Duodenal mucosa (tissue), 2 donors: ENCODE measurements at regions not wholly inside any gene's neighbourhood (a gene's known extent, or its start where the extent isn't known, plus 50 kb on each side); places are given as distances from the start of the nearest gene placed in this dataset.
"Not testable (repeated sequence)": the region's sequence is repeated elsewhere in the genome, so short reads cannot be mapped to it uniquely, and the experiment has no call there.

Experiments used
- H3K27ac ChIP-seq: one replicate; pipeline ENCODE4 v1.7.0; 2013; ENCODE audit warnings: low read depth, low read length
- H3K27me3 ChIP-seq, 2 donors: one replicate each; pipeline ENCODE4 v1.7.0; 2013; ENCODE audit warnings: low read length in 2 of 2, control low read depth in 1 of 2; ENCODE audit not compliant: insufficient read depth in 2 of 2, control insufficient read depth in 1 of 2
- H3K36me3 ChIP-seq, 2 donors: one replicate each; pipeline ENCODE4 v1.7.0; 2013; ENCODE audit warnings: low read length in 2 of 2, control low read depth in 1 of 2; ENCODE audit not compliant: insufficient read depth in 2 of 2, control insufficient read depth in 1 of 2
- H3K4me1 ChIP-seq, 2 donors: one replicate each; pipeline ENCODE4 v1.7.0; 2013; ENCODE audit warnings: low read length in 2 of 2, control low read depth in 1 of 2; ENCODE audit not compliant: insufficient read depth in 2 of 2, control insufficient read depth in 1 of 2
- H3K4me3 ChIP-seq, 2 donors: one replicate each; pipeline ENCODE4 v1.7.0; 2013; ENCODE audit warnings: low read length in 2 of 2, low read depth in 1 of 2
- H3K9ac ChIP-seq, 2 donors: one replicate each; pipeline ENCODE4 v1.7.0; 2013; ENCODE audit warnings: low read length in 2 of 2, low read depth in 1 of 2
- H3K9me3 ChIP-seq, 2 donors: one replicate each; pipeline ENCODE4 v1.7.0; 2013; ENCODE audit warnings: low read length in 2 of 2, control low read depth in 1 of 2; ENCODE audit not compliant: control insufficient read depth in 1 of 2

GRCh38 chr6:144410059-144410458, 124.9 kb downstream of the UTRN start:
- H3K9ac ChIP-seq = no peak overlapping the region
- H3K36me3 ChIP-seq = no peaks in the 10 kb centered on the region
- H3K27ac ChIP-seq = no peak overlapping the region
- no peak overlapping the region for H3K4me3 ChIP-seq
- H3K4me1 ChIP-seq = peaks cover 0 to 7% of the 10 kb centered on the region in 2 donors
- H3K9me3 ChIP-seq = no peaks in the 10 kb centered on the region
- no peaks in the 10 kb centered on the region for H3K27me3 ChIP-seq

GRCh38 chr6:144410574-144410973, 125.4 kb downstream of the UTRN start:
- not testable (repeated sequence) for H3K9me3 ChIP-seq, H3K27me3 ChIP-seq, H3K4me1 ChIP-seq, H3K9ac ChIP-seq, H3K4me3 ChIP-seq, H3K27ac ChIP-seq, H3K36me3 ChIP-seq

GRCh38 chr6:144411531-144412165, 126.5 kb downstream of the UTRN start:
- H3K9me3 ChIP-seq = no peaks in the 10 kb centered on the region
- no peak overlapping the region for H3K4me3 ChIP-seq
- no peak overlapping the region for H3K27ac ChIP-seq
- H3K36me3 ChIP-seq = no peaks in the 10 kb centered on the region
- H3K27me3 ChIP-seq = no peaks in the 10 kb centered on the region
- H3K9ac ChIP-seq = no peak overlapping the region
- H3K4me1 ChIP-seq = peaks cover 0 to 7% of the 10 kb centered on the region in 2 donors

- Histone ChIP-seq H3K27me3 (no peaks in the 10 kb centered on the region), H3K4me1 (peaks cover 0 to 7% of the 10 kb centered on the region in 2 donors), H3K9me3 (no peaks in the 10 kb centered on the region), H3K36me3 (no peaks in the 10 kb centered on the region), H3K27ac (no peak overlapping the region), H3K4me3 (no peak overlapping the region), H3K9ac (no peak overlapping the region)
Measured at GRCh38 chr6:144413418-144413817, 128.3 kb downstream of the UTRN start.

GRCh38 chr6:144415014-144415413, 129.9 kb downstream of the UTRN start:
- H3K27ac ChIP-seq = no peak overlapping the region
- no peaks in the 10 kb centered on the region for H3K9me3 ChIP-seq
- H3K4me3 ChIP-seq = no peak overlapping the region
- H3K4me1 ChIP-seq = no peaks in the 10 kb centered on the region
- no peaks in the 10 kb centered on the region for H3K36me3 ChIP-seq
- no peaks in the 10 kb centered on the region for H3K27me3 ChIP-seq
- H3K9ac ChIP-seq = no peak overlapping the region

- Histone ChIP-seq H3K27me3 (no peaks in the 10 kb centered on the region), H3K4me3 (no peak overlapping the region), H3K9me3 (no peaks in the 10 kb centered on the region), H3K36me3 (no peaks in the 10 kb centered on the region), H3K4me1 (no peaks in the 10 kb centered on the region), H3K27ac (no peak overlapping the region), H3K9ac (no peak overlapping the region)
Measured at GRCh38 chr6:144415835-144416237, 130.7 kb downstream of the UTRN start.

- Histone ChIP-seq H3K9me3 (no peaks in the 10 kb centered on the region), H3K4me1 (no peaks in the 10 kb centered on the region), H3K4me3 (no peak overlapping the region), H3K27ac (no peak overlapping the region), H3K9ac (no peak overlapping the region), H3K36me3 (no peaks in the 10 kb centered on the region), H3K27me3 (no peaks in the 10 kb centered on the region)
Measured at GRCh38 chr6:144416244-144416643, 131.1 kb downstream of the UTRN start.

GRCh38 chr6:144416773-144417172, 131.6 kb downstream of the UTRN start:
- Histone ChIP-seq H3K9ac (no peak overlapping the region), H3K4me3 (no peak overlapping the region), H3K4me1 (no peaks in the 10 kb centered on the region), H3K36me3 (no peaks in the 10 kb centered on the region), H3K9me3 (no peaks in the 10 kb centered on the region), H3K27me3 (no peaks in the 10 kb centered on the region), H3K27ac (no peak overlapping the region)

GRCh38 chr6:144417681-144418080, 132.5 kb downstream of the UTRN start:
- Histone ChIP-seq H3K27ac (no peak overlapping the region), H3K36me3 (no peaks in the 10 kb centered on the region), H3K9ac (no peak overlapping the region), H3K27me3 (no peaks in the 10 kb centered on the region), H3K9me3 (no peaks in the 10 kb centered on the region), H3K4me1 (no peaks in the 10 kb centered on the region), H3K4me3 (no peak overlapping the region)

GRCh38 chr6:144418959-144419545, 133.9 kb downstream of the UTRN start:
- H3K36me3 ChIP-seq = peaks cover 3 to 5% of the 10 kb centered on the region in 2 donors
- no peak overlapping the region for H3K4me3 ChIP-seq
- no peaks in the 10 kb centered on the region for H3K4me1 ChIP-seq
- no peak overlapping the region for H3K9ac ChIP-seq
- no peaks in the 10 kb centered on the region for H3K9me3 ChIP-seq
- H3K27ac ChIP-seq = no peak overlapping the region
- no peaks in the 10 kb centered on the region for H3K27me3 ChIP-seq
